OCI-LY1 (cell line): ENCODE measurements at regions not wholly inside any gene's neighbourhood (a gene's known extent, or its start where the extent isn't known, plus 50 kb on each side); places are given as distances from the start of the nearest gene placed in this dataset.

Experiments used
- H2AFZ ChIP-seq: fragments of 200-600 bp; sonication (generic), shearing (Covaris generic); 2 replicates; pipeline ENCODE4 v1.6.0; 2014; ENCODE audit warnings: antibody characterized with exemption, mild to moderate bottlenecking, low read length
- H3F3A ChIP-seq: fragments of 200-600 bp; sonication (generic), shearing (Covaris generic); 2 replicates; pipeline ENCODE4 v1.6.0; 2014; ENCODE audit warnings: mild to moderate bottlenecking, antibody characterized with exemption, low read length, moderate library complexity; ENCODE audit not compliant: insufficient read depth
- H3K27ac ChIP-seq: fragments of 200-600 bp; sonication (generic); 2 replicates; pipeline ENCODE4 v1.5.1; 2014; ENCODE audit warnings: low read length, mixed run types, mild to moderate bottlenecking, low read depth; ENCODE audit not compliant: poor library complexity, severe bottlenecking
- H3K27me3 ChIP-seq: fragments of 200-600 bp; sonication (generic); 2 replicates; pipeline ENCODE4 v1.6.0; 2014; ENCODE audit warnings: antibody characterized with exemption, mild to moderate bottlenecking, low read length, moderate library complexity; ENCODE audit not compliant: insufficient read depth
- H3K36me3 ChIP-seq: fragments of 200-600 bp; sonication (generic); 2 replicates; pipeline ENCODE4 v1.6.1; 2014; ENCODE audit warnings: mild to moderate bottlenecking, antibody characterized with exemption, low read length, moderate library complexity, mixed read lengths; ENCODE audit not compliant: insufficient read depth
- H3K4me1 ChIP-seq: fragments of 200-600 bp; sonication (generic); 2 replicates; pipeline ENCODE4 v1.5.1; 2014; ENCODE audit warnings: mild to moderate bottlenecking, low read length, moderate library complexity; ENCODE audit not compliant: insufficient read depth, severe bottlenecking
- H3K4me2 ChIP-seq: fragments of 200-600 bp; sonication (generic), shearing (Covaris generic); 2 replicates; pipeline ENCODE4 v1.6.1; 2014; ENCODE audit warnings: low read length
- H3K4me3 ChIP-seq: fragments of 200-600 bp; sonication (generic); 2 replicates; pipeline ENCODE4 v1.5.1; 2014; ENCODE audit warnings: low read length, low read depth, mild to moderate bottlenecking, mixed read lengths; ENCODE audit not compliant: poor library complexity, severe bottlenecking
- H3K79me2 ChIP-seq: fragments of 200-600 bp; shearing (Covaris generic); 2 replicates; pipeline ENCODE4 v1.6.1; 2016; ENCODE audit warnings: mixed run types, low read length, mixed read lengths; ENCODE audit not compliant: insufficient read depth
- H3K9ac ChIP-seq: fragments of 200-600 bp; sonication (generic), shearing (Covaris generic); 2 replicates; pipeline ENCODE4 v1.6.1; 2014; ENCODE audit warnings: mild to moderate bottlenecking, low read length, mixed read lengths
- H3K9me2 ChIP-seq: fragments of 200-600 bp; sonication (generic), shearing (Covaris generic); 2 replicates; pipeline ENCODE4 v1.6.1; 2014; ENCODE audit warnings: low read depth, mild to moderate bottlenecking, low read length, mixed read lengths
- H3K9me3 ChIP-seq: fragments of 200-600 bp; shearing (Covaris generic); 2 replicates; pipeline ENCODE4 v1.6.1; 2014; ENCODE audit warnings: low read length, mixed read lengths
- H4K20me1 ChIP-seq: fragments of 200-600 bp; sonication (generic), shearing (Covaris generic); 2 replicates; pipeline ENCODE4 v1.6.0; 2016; ENCODE audit warnings: mild to moderate bottlenecking, low read length; ENCODE audit not compliant: insufficient read depth
- CTCF ChIP-seq: fragments of 200-600 bp; sonication (generic), shearing (Covaris generic); IDR thresholded peaks from 2 replicates; pipeline ENCODE4 v1.5.1; 2017; ENCODE audit warnings: mild to moderate bottlenecking, antibody characterized with exemption, low read length, moderate library complexity, mixed read lengths
- EZH2 ChIP-seq: fragments of 200-600 bp; sonication (generic), shearing (Covaris generic); IDR thresholded peaks from 2 replicates; pipeline ENCODE4 v1.8.0; 2017; ENCODE audit warnings: borderline replicate concordance, mixed run types, mild to moderate bottlenecking, antibody characterized with exemption, low read length, moderate library complexity, mixed read lengths

- Histone ChIP-seq H3K27me3 (no peaks in the 10 kb centered on the region), H3K4me1 (no peaks in the 10 kb centered on the region), H3K9me3 (no peaks in the 10 kb centered on the region), H3K27ac (no peak overlapping the region), H3K36me3 (no peaks in the 10 kb centered on the region), H2AFZ (no peak overlapping the region), H3K79me2 (no peaks in the 10 kb centered on the region), H3K9ac (no peak overlapping the region), H3K4me2 (no peak overlapping the region), H4K20me1 (no peaks in the 10 kb centered on the region), H3K9me2 (no peaks in the 10 kb centered on the region), H3F3A (no peaks in the 10 kb centered on the region), H3K4me3 (no peak overlapping the region)
- TF ChIP-seq EZH2 (no peak), CTCF (no peak)
Measured at GRCh38 chr12:19737019-19737418, 297.7 kb downstream of the AEBP2 start.

- Histone ChIP-seq H3K9me2 (no peaks in the 10 kb centered on the region), H3K27me3 (no peaks in the 10 kb centered on the region), H3K4me2 (no peak overlapping the region), H3K79me2 (no peaks in the 10 kb centered on the region), H3K4me1 (no peaks in the 10 kb centered on the region), H4K20me1 (no peaks in the 10 kb centered on the region), H3K4me3 (no peak overlapping the region), H2AFZ (no peak overlapping the region), H3K27ac (no peak overlapping the region), H3K9ac (no peak overlapping the region), H3K36me3 (no peaks in the 10 kb centered on the region), H3K9me3 (no peaks in the 10 kb centered on the region), H3F3A (no peaks in the 10 kb centered on the region)
- peak; percentile 58 for TF ChIP-seq CTCF
- no peak for TF ChIP-seq EZH2
Measured at GRCh38 chr12:19739195-19739776, 300.0 kb downstream of the AEBP2 start.

GRCh38 chr12:19740472-19741131, 301.3 kb downstream of the AEBP2 start:
- Histone ChIP-seq H3K4me2 (no peak overlapping the region), H3K4me1 (no peaks in the 10 kb centered on the region), H4K20me1 (no peaks in the 10 kb centered on the region), H3K79me2 (no peaks in the 10 kb centered on the region), H3K36me3 (no peaks in the 10 kb centered on the region), H3K9me3 (no peaks in the 10 kb centered on the region), H3K9me2 (no peaks in the 10 kb centered on the region), H2AFZ (no peak overlapping the region), H3K27me3 (no peaks in the 10 kb centered on the region), H3F3A (no peaks in the 10 kb centered on the region), H3K27ac (no peak overlapping the region), H3K4me3 (no peak overlapping the region), H3K9ac (no peak overlapping the region)
- TF ChIP-seq CTCF = no peak
- TF ChIP-seq EZH2 = no peak
